ENCODE measurements at regions not wholly inside any gene's neighbourhood (a gene's known extent, or its start where the extent isn't known, plus 50 kb on each side); places are given as distances from the start of the nearest gene placed in this dataset.

- DNase-seq (ENCODE audit: low read depth in 3 of 3), result no peak
Measured at GRCh38 chr7:10121631-10122030, 852.0 kb upstream of the PHF14 start.

- DNase-seq (ENCODE audit: low read depth in 3 of 3), result no peak
Measured at GRCh38 chr7:10122551-10123100, 851.0 kb upstream of the PHF14 start.

GRCh38 chr7:10128748-10129147 is 844.9 kb upstream of the PHF14 start:
- no peak for DNase-seq (ENCODE audit: low read depth in 3 of 3)

GRCh38 chr7:10138087-10138854 is 835.4 kb upstream of the PHF14 start:
- no peak for DNase-seq (ENCODE audit: low read depth in 3 of 3)

- no peak for DNase-seq (ENCODE audit: low read depth in 3 of 3)
Measured at GRCh38 chr7:10146271-10146670, 827.4 kb upstream of the PHF14 start.

- no peak for DNase-seq (ENCODE audit: low read depth in 3 of 3)
Measured at GRCh38 chr7:10156972-10157371, 816.7 kb upstream of the PHF14 start.

- DNase-seq (ENCODE audit: low read depth in 3 of 3), result no peak
Measured at GRCh38 chr7:10181996-10182395, 791.7 kb upstream of the PHF14 start.

GRCh38 chr7:10192074-10192473 is 781.6 kb upstream of the PHF14 start:
- DNase-seq (ENCODE audit: low read depth in 3 of 3), result no peak

GRCh38 chr7:10205696-10206095 is 768.0 kb upstream of the PHF14 start:
- DNase-seq (ENCODE audit: low read depth in 3 of 3), result no peak

- no peak for DNase-seq (ENCODE audit: low read depth in 3 of 3)
Measured at GRCh38 chr7:10210000-10210399, 763.7 kb upstream of the PHF14 start.

GRCh38 chr7:10211016-10211415 is 762.7 kb upstream of the PHF14 start:
- no peak for DNase-seq (ENCODE audit: low read depth in 3 of 3)

GRCh38 chr7:10211861-10212260 is 761.8 kb upstream of the PHF14 start:
- DNase-seq (ENCODE audit: low read depth in 3 of 3), result no peak

- DNase-seq (ENCODE audit: low read depth in 3 of 3), result no peak
Measured at GRCh38 chr7:10212649-10213048, 761.0 kb upstream of the PHF14 start.

GRCh38 chr7:10216462-10216861 is 757.2 kb upstream of the PHF14 start:
- DNase-seq (ENCODE audit: low read depth in 3 of 3), result no peak

GRCh38 chr7:10221084-10221483 is 752.6 kb upstream of the PHF14 start:
- no peak for DNase-seq (ENCODE audit: low read depth in 3 of 3)

- no peak for DNase-seq (ENCODE audit: low read depth in 3 of 3)
Measured at GRCh38 chr7:10222976-10223375, 750.7 kb upstream of the PHF14 start.

GRCh38 chr7:10225275-10225674 is 748.4 kb upstream of the PHF14 start:
- no peak for DNase-seq (ENCODE audit: low read depth in 3 of 3)

- DNase-seq (ENCODE audit: low read depth in 3 of 3), result no peak
Measured at GRCh38 chr7:10237306-10237705, 736.4 kb upstream of the PHF14 start.

- no peak for DNase-seq (ENCODE audit: low read depth in 3 of 3)
Measured at GRCh38 chr7:10238641-10239040, 735.0 kb upstream of the PHF14 start.

GRCh38 chr7:10239695-10240345 is 733.9 kb upstream of the PHF14 start:
- no peak for DNase-seq (ENCODE audit: low read depth in 3 of 3)

GRCh38 chr7:10245406-10245805 is 728.3 kb upstream of the PHF14 start:
- no peak for DNase-seq (ENCODE audit: low read depth in 3 of 3)

- DNase-seq (ENCODE audit: low read depth in 3 of 3), result no peak
Measured at GRCh38 chr7:10257438-10257837, 716.2 kb upstream of the PHF14 start.

- no peak for DNase-seq (ENCODE audit: low read depth in 3 of 3)
Measured at GRCh38 chr7:10266976-10267375, 706.7 kb upstream of the PHF14 start.
